Adrenal gland (tissue), 9 donors: ENCODE measurements at regions not wholly inside any gene's neighbourhood (a gene's known extent, or its start where the extent isn't known, plus 50 kb on each side); places are given as distances from the start of the nearest gene placed in this dataset.
A peak's percentile ranks its signal among the peaks of the same experiment; 100 is the strongest.
"Not testable (repeated sequence)": the region's sequence is repeated elsewhere in the genome, so short reads cannot be mapped to it uniquely, and the experiment has no call there.

Experiments
- DNase-seq, 7 donors: peaks; one replicate each; pipeline ENCODE4 v3.0.0-alpha.2; 2019 to 2020
- H3K27ac ChIP-seq, 5 donors: fragments of 200-600 bp; sonication (generic) in 4 of 5; 1 replicate in 3 of 5; 2 replicates in 2 of 5; pipeline versions ENCODE4 v1.5.1 to v1.8.0; 2016 to 2020; ENCODE audit warnings: mild to moderate bottlenecking in 1 of 5
- H3K27me3 ChIP-seq: fragments of 200-600 bp; 2 replicates; pipeline ENCODE4 v1.8.0; 2021
- H3K36me3 ChIP-seq, 2 donors: fragments of 200-600 bp; replicated peaks in 1 of 2; 1 replicate in 1 of 2; 2 replicates in 1 of 2; pipeline versions ENCODE4 v1.5.1 to v1.8.0; 2018 to 2022
- H3K4me1 ChIP-seq, 2 donors: fragments of 200-600 bp; replicated peaks in 1 of 2; 1 replicate in 1 of 2; 2 replicates in 1 of 2; pipeline versions ENCODE4 v1.5.1 to v1.8.0; 2018 to 2021
- H3K4me3 ChIP-seq, 4 donors: fragments of 200-600 bp; sonication (generic) in 3 of 4; one replicate each; pipeline ENCODE4 v1.5.1; 2016 to 2018
- H3K9me3 ChIP-seq, 3 donors: fragments of 200-600 bp; sonication (generic) in 1 of 3; replicated peaks in 1 of 3; 1 replicate in 2 of 3; 2 replicates in 1 of 3; pipeline versions ENCODE4 v1.5.1 to v1.8.0; 2016 to 2021
- CTCF ChIP-seq, 6 experiments: fragments of 450-650 bp in 4 of 6; fragments of 200-600 bp in 2 of 6; sonication (generic) in 1 of 6; IDR thresholded peaks; 1 replicate in 5 of 6; 2 replicates in 1 of 6; pipeline versions ENCODE4 v1.5.1 to v1.8.0; 2016 to 2021; ENCODE audit warnings: antibody characterized with exemption in 6 of 6, mild to moderate bottlenecking in 2 of 6, moderate library complexity in 1 of 6
- POLR2A ChIP-seq, 2 donors: fragments of 450-650 bp; IDR thresholded peaks; one replicate each; pipeline ENCODE4 v1.6.1; 2017; ENCODE audit warnings: antibody characterized with exemption in 2 of 2, mild to moderate bottlenecking in 2 of 2, moderate library complexity in 1 of 2
- WGBS, 4 donors: extraction: QIAGEN DNeasy Blood & Tissue Kit in 2 of 4; methylation state at CpG; one replicate each; pipeline versions ENCODE4 v1.1.5 to v1.1.7; 2013 to 2017; 5-methylcytosine and 5-hydroxymethylcytosine counted together
- intact Hi-C, 2 donors: fragments of 100-400 bp; cut with DNase I; formaldehyde crosslinking; loops; one replicate each; pipeline versions ENCODE4 v1.14.1 to v1.15.0; 2022 to 2023
- donor health status: healthy with polysubstance abuse.
- donor health status: Bipolar disorder and iron deficiency.
- donor health status: DM: yes; HTN: yes; CAD: no.
- donor health status: DM: no; HTN: no; CAD: no.
- donor health status: DM: no; HTN: no; CAD: no.

GRCh38 chr10:25831080-25831479 lies 102.9 kb upstream of the MYO3A start:
- Histone ChIP-seq H3K4me1 (no peaks in the 10 kb centered on the region), H3K4me3 (no peak overlapping the region), H3K36me3 (no peaks in the 10 kb centered on the region), H3K27me3 (no peaks in the 10 kb centered on the region), H3K9me3 (no peaks in the 10 kb centered on the region), H3K27ac (no peak overlapping the region)
- 67 to 92% (median 71%) methylated on average over 1 of the region's 1 CpG for WGBS, 4 donors
- DNase-seq = no peak
- intact Hi-C loops = no loop called here
- TF ChIP-seq CTCF (IDR thresholded peaks at IDR 0.05) = no peak
- no peak for TF ChIP-seq POLR2A (IDR thresholded peaks at IDR 0.05)

- no peak overlapping the region for H3K27ac ChIP-seq
- no peaks in the 10 kb centered on the region for H3K36me3 ChIP-seq
- H3K27me3 ChIP-seq = no peaks in the 10 kb centered on the region
- TF ChIP-seq POLR2A (IDR thresholded peaks at IDR 0.05) (no peak), CTCF (IDR thresholded peaks at IDR 0.05) (no peak)
- no peak for DNase-seq
- H3K4me1 ChIP-seq = no peaks in the 10 kb centered on the region
- no peak overlapping the region for H3K4me3 ChIP-seq
- 49 to 64% (median 62%) methylated on average over 3 of the region's 3 CpGs for WGBS, 4 donors
- H3K9me3 ChIP-seq = no peaks in the 10 kb centered on the region
- intact Hi-C loops = no loop called here
Measured at GRCh38 chr10:25839683-25840082, 94.3 kb upstream of the MYO3A start.

- H3K36me3 ChIP-seq, H3K4me3 ChIP-seq, H3K27me3 ChIP-seq, DNase-seq, H3K9me3 ChIP-seq, intact Hi-C loops, H3K27ac ChIP-seq, H3K4me1 ChIP-seq: not testable (repeated sequence)
- 89 to 96% (median 92%) methylated on average over 3 of the region's 3 CpGs for WGBS, 4 donors
Measured at GRCh38 chr10:25840875-25841274, 93.2 kb upstream of the MYO3A start.

GRCh38 chr10:25842146-25842545 lies 91.9 kb upstream of the MYO3A start:
- no peaks in the 10 kb centered on the region for H3K4me1 ChIP-seq
- no peak for DNase-seq
- H3K27ac ChIP-seq = no peak overlapping the region
- whole genome bisulfite sequencing, 4 donors = 64 to 84% (median 70%) methylated on average over 6 of the region's 6 CpGs
- no peak for TF ChIP-seq CTCF (IDR thresholded peaks at IDR 0.05)
- no peak for TF ChIP-seq POLR2A (IDR thresholded peaks at IDR 0.05)
- no peaks in the 10 kb centered on the region for H3K36me3 ChIP-seq
- no peaks in the 10 kb centered on the region for H3K27me3 ChIP-seq
- intact Hi-C loops = no loop called here
- no peaks in the 10 kb centered on the region for H3K9me3 ChIP-seq
- H3K4me3 ChIP-seq = no peak overlapping the region

- no peak overlapping the region for H3K27ac ChIP-seq
- intact Hi-C loops = no loop called here
- TF ChIP-seq POLR2A (IDR thresholded peaks at IDR 0.05) (no peak), CTCF (IDR thresholded peaks at IDR 0.05) (no peak)
- H3K36me3 ChIP-seq = no peaks in the 10 kb centered on the region
- WGBS, 4 donors = 32 to 47% (median 37%) methylated on average over 10 of the region's 10 CpGs
- H3K4me3 ChIP-seq = no peak overlapping the region
- no peaks in the 10 kb centered on the region for H3K4me1 ChIP-seq
- peaks cover 3% of the 10 kb centered on the region for H3K27me3 ChIP-seq
- peak in 2 of 7 donors; percentile 19 to 26 for DNase-seq
- H3K9me3 ChIP-seq = no peaks in the 10 kb centered on the region
Measured at GRCh38 chr10:25843551-25844170, 90.4 kb upstream of the MYO3A start.

- intact Hi-C loops, H3K4me3 ChIP-seq: not testable (repeated sequence)
Measured at GRCh38 chr10:25844716-25845115, 89.3 kb upstream of the MYO3A start.

More at GRCh38 chr10:25844716-25845115, 89.3 kb upstream of the MYO3A start:
- not testable (repeated sequence) for H3K4me1 ChIP-seq, DNase-seq, H3K36me3 ChIP-seq, H3K27me3 ChIP-seq, H3K27ac ChIP-seq, H3K9me3 ChIP-seq
- WGBS, 4 donors = 84 to 93% (median 86%) methylated on average over 2 of the region's 2 CpGs
